BLaER1 (cell line): ENCODE measurements at regions not wholly inside any gene's neighbourhood (a gene's known extent, or its start where the extent isn't known, plus 50 kb on each side); places are given as distances from the start of the nearest gene placed in this dataset.

Experiments used
- H3K27ac ChIP-seq: shearing (Covaris generic); formaldehyde crosslinking; 2 replicates; pipeline ENCODE4 v1.8.1; 2022
- H3K27me3 ChIP-seq: shearing (Covaris generic); formaldehyde crosslinking; 2 replicates; pipeline ENCODE4 v1.8.1; 2022
- H3K36me3 ChIP-seq: shearing (Covaris generic); formaldehyde crosslinking; 2 replicates; pipeline ENCODE4 v1.8.1; 2022
- H3K4me1 ChIP-seq: shearing (Covaris generic); formaldehyde crosslinking; 2 replicates; pipeline ENCODE4 v1.8.1; 2022
- H3K4me2 ChIP-seq: shearing (Covaris generic); formaldehyde crosslinking; 2 replicates; pipeline ENCODE4 v1.8.1; 2022
- H3K4me3 ChIP-seq: shearing (Covaris generic); formaldehyde crosslinking; 2 replicates; pipeline ENCODE4 v1.8.1; 2022
- H3K9ac ChIP-seq: shearing (Covaris generic); formaldehyde crosslinking; 2 replicates; pipeline ENCODE4 v1.8.1; 2022
- H3K9me3 ChIP-seq: shearing (Covaris generic); formaldehyde crosslinking; 2 replicates; pipeline ENCODE4 v1.8.1; 2022
- H4K20me1 ChIP-seq: shearing (Covaris generic); formaldehyde crosslinking; 2 replicates; pipeline ENCODE4 v1.8.1; 2022
- Cebpa-rat ChIP-seq: shearing (Covaris generic); IDR thresholded peaks from 2 replicates; pipeline ENCODE4 v1.8.1; 2022

- Histone ChIP-seq H3K4me1 (no peaks in the 10 kb centered on the region), H3K4me3 (no peak overlapping the region), H4K20me1 (no peaks in the 10 kb centered on the region), H3K27me3 (no peaks in the 10 kb centered on the region), H3K9ac (no peak overlapping the region), H3K9me3 (no peaks in the 10 kb centered on the region), H3K4me2 (no peak overlapping the region), H3K27ac (no peak overlapping the region), H3K36me3 (no peaks in the 10 kb centered on the region)
- TF ChIP-seq Cebpa-rat = no peak
These were observed 148.3 kb downstream of the ACTL8 start for GRCh38 chr1:17903386-17903785.

GRCh38 chr1:17904290-17904689 is 149.2 kb downstream of the ACTL8 start:
- Histone ChIP-seq H3K36me3 (no peaks in the 10 kb centered on the region), H3K9me3 (no peaks in the 10 kb centered on the region), H3K27me3 (no peaks in the 10 kb centered on the region), H3K9ac (no peak overlapping the region), H3K27ac (no peak overlapping the region), H4K20me1 (no peaks in the 10 kb centered on the region), H3K4me2 (no peak overlapping the region), H3K4me1 (no peaks in the 10 kb centered on the region), H3K4me3 (no peak overlapping the region)
- TF ChIP-seq Cebpa-rat = no peak

DNA sequence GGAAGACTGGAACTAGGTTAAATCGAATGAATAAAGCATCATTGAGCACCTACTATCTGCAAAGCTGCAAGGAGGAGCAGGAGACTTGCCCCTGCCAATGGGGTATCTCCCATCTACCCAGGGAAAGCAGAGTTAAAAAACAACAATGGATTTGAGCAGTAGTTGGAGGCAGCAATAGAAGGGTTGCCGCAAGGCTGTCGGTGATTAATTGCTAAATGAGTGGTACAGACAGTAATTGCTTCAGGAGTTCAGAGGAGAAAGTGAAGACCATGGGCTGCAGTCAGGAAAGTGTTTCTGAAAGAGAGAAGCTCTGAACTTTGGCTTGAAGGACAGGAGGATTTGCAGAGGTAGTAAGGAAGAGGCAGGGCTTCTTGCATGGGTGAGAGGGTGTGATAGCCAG is 152.9 kb downstream of the ACTL8 start:
- Histone ChIP-seq H4K20me1 (no peaks in the 10 kb centered on the region), H3K9ac (no peak overlapping the region), H3K9me3 (no peaks in the 10 kb centered on the region), H3K4me3 (no peak overlapping the region), H3K36me3 (no peaks in the 10 kb centered on the region), H3K4me2 (no peak overlapping the region), H3K27ac (no peak overlapping the region), H3K27me3 (no peaks in the 10 kb centered on the region), H3K4me1 (no peaks in the 10 kb centered on the region)
- TF ChIP-seq Cebpa-rat = no peak

- no peak overlapping the region for H3K4me3 ChIP-seq
- peaks cover 4% of the 10 kb centered on the region for H3K27me3 ChIP-seq
- no peak overlapping the region for H3K4me2 ChIP-seq
- no peak for TF ChIP-seq Cebpa-rat
- H3K4me1 ChIP-seq = no peaks in the 10 kb centered on the region
- H4K20me1 ChIP-seq = peaks cover 7% of the 10 kb centered on the region; the same call in 1 of the 2 replicates
- H3K27ac ChIP-seq = no peak overlapping the region
- no peaks in the 10 kb centered on the region for H3K9me3 ChIP-seq
- H3K9ac ChIP-seq = no peak overlapping the region
- no peaks in the 10 kb centered on the region for H3K36me3 ChIP-seq
These were observed 153.8 kb downstream of the ACTL8 start for GRCh38 chr1:17908945-17909344.

DNA sequence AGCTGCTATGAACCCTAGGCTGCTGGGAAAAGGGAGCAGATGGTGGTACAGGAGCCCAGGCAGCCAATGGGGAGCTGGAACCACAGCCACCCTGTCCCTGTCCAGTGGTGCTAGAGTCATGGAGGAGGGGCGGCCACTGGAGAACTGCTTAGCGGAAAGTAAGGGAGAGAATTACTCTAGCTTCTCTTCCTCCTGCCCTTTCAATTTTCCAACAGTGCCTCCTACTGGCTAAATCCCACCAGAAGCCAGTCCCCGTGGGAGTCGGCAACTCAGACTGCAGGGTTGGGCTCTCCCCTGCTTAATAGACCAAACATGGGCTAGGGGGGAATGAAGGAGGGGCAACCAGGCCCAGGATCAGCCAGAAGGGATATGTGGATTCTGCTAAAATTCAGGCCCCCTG is 154.5 kb downstream of the ACTL8 start:
- no peak overlapping the region for H3K27ac ChIP-seq
- TF ChIP-seq Cebpa-rat = no peak
- H4K20me1 ChIP-seq = peaks cover 14% of the 10 kb centered on the region; the same call in 1 of the 2 replicates

GRCh38 chr1:17911791-17912190 is 156.7 kb downstream of the ACTL8 start:
- H3K4me2 ChIP-seq = no peak overlapping the region
- no peak overlapping the region for H3K27ac ChIP-seq
- H3K9ac ChIP-seq = no peak overlapping the region
- H4K20me1 ChIP-seq = peaks cover 17% of the 10 kb centered on the region; the same call in 1 of the 2 replicates
- H3K9me3 ChIP-seq = no peaks in the 10 kb centered on the region
- H3K27me3 ChIP-seq = peaks cover 32% of the 10 kb centered on the region
- no peaks in the 10 kb centered on the region for H3K36me3 ChIP-seq
- no peaks in the 10 kb centered on the region for H3K4me1 ChIP-seq
- H3K4me3 ChIP-seq = no peak overlapping the region
- TF ChIP-seq Cebpa-rat = no peak

More for the DNA sequence above, 154.5 kb downstream of the ACTL8 start:
- H3K4me1 ChIP-seq = no peaks in the 10 kb centered on the region
- no peak overlapping the region for H3K4me3 ChIP-seq
- H3K9ac ChIP-seq = no peak overlapping the region
- peaks cover 11% of the 10 kb centered on the region for H3K27me3 ChIP-seq
- H3K4me2 ChIP-seq = no peak overlapping the region
- no peaks in the 10 kb centered on the region for H3K9me3 ChIP-seq
- no peaks in the 10 kb centered on the region for H3K36me3 ChIP-seq

- Histone ChIP-seq H4K20me1 (peaks cover 24% of the 10 kb centered on the region; the same call in 1 of the 2 replicates), H3K27me3 (peaks cover 38% of the 10 kb centered on the region), H3K36me3 (no peaks in the 10 kb centered on the region), H3K9me3 (no peaks in the 10 kb centered on the region), H3K4me1 (no peaks in the 10 kb centered on the region), H3K27ac (no peak overlapping the region), H3K4me3 (no peak overlapping the region), H3K9ac (no peak overlapping the region), H3K4me2 (no peak overlapping the region)
- TF ChIP-seq Cebpa-rat = no peak
These were observed 157.4 kb downstream of the ACTL8 start for GRCh38 chr1:17912491-17912890.

GRCh38 chr1:17913326-17914115 is 158.4 kb downstream of the ACTL8 start:
- Histone ChIP-seq H3K9me3 (no peaks in the 10 kb centered on the region), H3K9ac (no peak overlapping the region), H3K27ac (no peak overlapping the region), H3K36me3 (no peaks in the 10 kb centered on the region), H3K4me3 (no peak overlapping the region), H3K4me1 (no peaks in the 10 kb centered on the region), H3K4me2 (no peak overlapping the region), H3K27me3 (peaks cover 38% of the 10 kb centered on the region), H4K20me1 (peaks cover 35% of the 10 kb centered on the region; the same call in 1 of the 2 replicates)
- TF ChIP-seq Cebpa-rat = no peak

DNA sequence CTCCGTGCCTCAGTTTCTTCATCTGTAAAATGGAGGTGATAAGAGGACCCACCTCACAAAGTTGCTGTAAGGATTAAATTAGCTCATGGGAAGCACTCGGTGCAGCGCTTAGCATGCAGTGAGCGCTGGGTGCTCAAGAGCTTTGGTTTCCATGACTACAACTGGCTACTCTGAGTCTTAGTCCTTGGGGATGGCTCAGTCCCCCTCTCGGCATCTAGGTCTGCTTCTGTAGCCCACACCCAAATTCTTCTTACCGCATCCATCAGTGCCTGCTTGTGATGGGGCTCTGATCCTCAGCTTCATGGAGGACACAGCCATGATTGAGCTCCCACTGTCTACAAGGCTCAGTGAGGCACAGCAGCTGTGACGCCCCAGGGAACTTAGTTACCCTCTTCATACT is 159.0 kb downstream of the ACTL8 start:
- Histone ChIP-seq H3K4me1 (no peaks in the 10 kb centered on the region), H3K4me2 (no peak overlapping the region)

GRCh38 chr1:17914987-17915386 is 159.9 kb downstream of the ACTL8 start:
- H3K27ac ChIP-seq = no peak overlapping the region
- no peaks in the 10 kb centered on the region for H3K4me1 ChIP-seq
- H3K27me3 ChIP-seq = peaks cover 38% of the 10 kb centered on the region
- H3K9me3 ChIP-seq = no peaks in the 10 kb centered on the region
- H3K4me2 ChIP-seq = no peak overlapping the region
- H3K36me3 ChIP-seq = no peaks in the 10 kb centered on the region
- no peak for TF ChIP-seq Cebpa-rat
- no peak overlapping the region for H3K4me3 ChIP-seq
- H3K9ac ChIP-seq = no peak overlapping the region
- H4K20me1 ChIP-seq = peaks cover 49% of the 10 kb centered on the region; the same call in 1 of the 2 replicates

More for the DNA sequence above, 159.0 kb downstream of the ACTL8 start:
- no peaks in the 10 kb centered on the region for H3K36me3 ChIP-seq
- H3K9me3 ChIP-seq = no peaks in the 10 kb centered on the region
- peaks cover 38% of the 10 kb centered on the region for H3K27me3 ChIP-seq
- no peak overlapping the region for H3K9ac ChIP-seq
- H3K4me3 ChIP-seq = no peak overlapping the region
- H3K27ac ChIP-seq = no peak overlapping the region
- peaks cover 41% of the 10 kb centered on the region; the same call in 1 of the 2 replicates for H4K20me1 ChIP-seq
- no peak for TF ChIP-seq Cebpa-rat
